Stimulated activated CD8-positive, alpha-beta memory T cell treated with anti-CD3 and anti-CD28 coated beads, Interleukin-4, amount 100 ng/mL, for 24 hours (primary cell): ENCODE measurements at regions not wholly inside any gene's neighbourhood (a gene's known extent, or its start where the extent isn't known, plus 50 kb on each side); places are given as distances from the start of the nearest gene placed in this dataset.
"Not testable (repeated sequence)": the region's sequence is repeated elsewhere in the genome, so short reads cannot be mapped to it uniquely, and the experiment has no call there.

ENCODE experiments used
- DNase-seq: peaks from one replicate; pipeline ENCODE4 v3.0.0-alpha.2; 2020; ENCODE audit warnings: low read depth

GRCh38 chr13:86858216-86858615 is 813.0 kb upstream of the SLITRK5 start:
- DNase-seq: no peak

GRCh38 chr13:86862137-86862536 is 809.0 kb upstream of the SLITRK5 start:
- no peak for DNase-seq

- DNase-seq: no peak
Observed at GRCh38 chr13:86864376-86864775, 806.8 kb upstream of the SLITRK5 start.

GRCh38 chr13:86870444-86870843 is 800.7 kb upstream of the SLITRK5 start:
- DNase-seq: no peak

- DNase-seq: no peak
Observed at GRCh38 chr13:86877441-86877840, 793.7 kb upstream of the SLITRK5 start.

- no peak for DNase-seq
Observed at GRCh38 chr13:86878781-86879180, 792.4 kb upstream of the SLITRK5 start.

GRCh38 chr13:86881390-86881789 is 789.8 kb upstream of the SLITRK5 start:
- DNase-seq: no peak

- no peak for DNase-seq
Observed at GRCh38 chr13:86882107-86882506, 789.1 kb upstream of the SLITRK5 start.

GRCh38 chr13:86882835-86883234 is 788.3 kb upstream of the SLITRK5 start:
- no peak for DNase-seq

GRCh38 chr13:86892330-86892729 is 778.8 kb upstream of the SLITRK5 start:
- DNase-seq: no peak

- no peak for DNase-seq
Observed at GRCh38 chr13:86900906-86901305, 770.3 kb upstream of the SLITRK5 start.

GRCh38 chr13:86906127-86906874 is 764.9 kb upstream of the SLITRK5 start:
- no peak for DNase-seq

GRCh38 chr13:86907156-86907555 is 764.0 kb upstream of the SLITRK5 start:
- no peak for DNase-seq

- DNase-seq: no peak
Observed at GRCh38 chr13:86909318-86909717, 761.9 kb upstream of the SLITRK5 start.

- DNase-seq: no peak
Observed at GRCh38 chr13:86914757-86915156, 756.4 kb upstream of the SLITRK5 start.

- not testable (repeated sequence) for DNase-seq
Observed at GRCh38 chr13:86917438-86917837, 753.7 kb upstream of the SLITRK5 start.

GRCh38 chr13:86918682-86919081 is 752.5 kb upstream of the SLITRK5 start:
- DNase-seq: no peak

GRCh38 chr13:86920961-86921360 is 750.2 kb upstream of the SLITRK5 start:
- DNase-seq: no peak

GRCh38 chr13:86922936-86923335 is 748.2 kb upstream of the SLITRK5 start:
- no peak for DNase-seq

- DNase-seq: not testable (repeated sequence)
Observed at GRCh38 chr13:86926916-86927315, 744.3 kb upstream of the SLITRK5 start.

GRCh38 chr13:86932776-86933334 is 738.3 kb upstream of the SLITRK5 start:
- DNase-seq: no peak

GRCh38 chr13:86933676-86934075 is 737.5 kb upstream of the SLITRK5 start:
- DNase-seq: no peak

GRCh38 chr13:86937316-86937715 is 733.9 kb upstream of the SLITRK5 start:
- DNase-seq: no peak

- no peak for DNase-seq
Observed at GRCh38 chr13:86945584-86945983, 725.6 kb upstream of the SLITRK5 start.
